ENCODE measurements at regions not wholly inside any gene's neighbourhood (a gene's known extent, or its start where the extent isn't known, plus 50 kb on each side); places are given as distances from the start of the nearest gene placed in this dataset.
"Not testable (repeated sequence)": the region's sequence is repeated elsewhere in the genome, so short reads cannot be mapped to it uniquely, and the experiment has no call there.

- in situ Hi-C loops (cut with MboI; ENCODE audit: low pct_unique_long_range_greater_than_20kb, low sequenced_read_pairs) = no loop called here
- no peak for DNase-seq
Observed at GRCh38 chr12:97767347-97767746, 304.7 kb downstream of the RMST start.

- DNase-seq = peak; percentile 14
- in situ Hi-C loops (cut with MboI; ENCODE audit: low pct_unique_long_range_greater_than_20kb, low sequenced_read_pairs) = no loop called here
Observed at GRCh38 chr12:97778111-97778510, 315.5 kb downstream of the RMST start.

- in situ Hi-C loops (cut with MboI; ENCODE audit: low pct_unique_long_range_greater_than_20kb, low sequenced_read_pairs) = no loop called here
- no peak for DNase-seq
Observed at GRCh38 chr12:97781342-97781741, 318.7 kb downstream of the RMST start.

GRCh38 chr12:97784904-97785303 is 322.3 kb downstream of the RMST start:
- in situ Hi-C loops (cut with MboI; ENCODE audit: low pct_unique_long_range_greater_than_20kb, low sequenced_read_pairs) = no loop called here
- no peak for DNase-seq

GRCh38 chr12:97790281-97790680 is 327.7 kb downstream of the RMST start:
- in situ Hi-C loops (cut with MboI; ENCODE audit: low pct_unique_long_range_greater_than_20kb, low sequenced_read_pairs) = no loop called here
- no peak for DNase-seq

GRCh38 chr12:97797473-97797872 is 334.9 kb downstream of the RMST start:
- DNase-seq = no peak
- in situ Hi-C loops (cut with MboI; ENCODE audit: low pct_unique_long_range_greater_than_20kb, low sequenced_read_pairs) = no loop called here

- in situ Hi-C loops (cut with MboI; ENCODE audit: low pct_unique_long_range_greater_than_20kb, low sequenced_read_pairs) = no loop called here
- no peak for DNase-seq
Observed at GRCh38 chr12:97800561-97800960, 338.0 kb downstream of the RMST start.

- in situ Hi-C loops (cut with MboI; ENCODE audit: low pct_unique_long_range_greater_than_20kb, low sequenced_read_pairs) = no loop called here
- DNase-seq = no peak
Observed at GRCh38 chr12:97801471-97802059, 339.0 kb downstream of the RMST start.

GRCh38 chr12:97805146-97805545 is 342.5 kb downstream of the RMST start:
- DNase-seq = no peak
- in situ Hi-C loops (cut with MboI; ENCODE audit: low pct_unique_long_range_greater_than_20kb, low sequenced_read_pairs) = no loop called here

- no peak for DNase-seq
- in situ Hi-C loops (cut with MboI; ENCODE audit: low pct_unique_long_range_greater_than_20kb, low sequenced_read_pairs) = no loop called here
Observed at GRCh38 chr12:97813301-97813700, 350.7 kb downstream of the RMST start.

GRCh38 chr12:97821806-97822205 is 359.2 kb downstream of the RMST start:
- in situ Hi-C loops (cut with MboI; ENCODE audit: low pct_unique_long_range_greater_than_20kb, low sequenced_read_pairs) = no loop called here
- DNase-seq = no peak

- DNase-seq = no peak
Observed at GRCh38 chr12:97835541-97835940, 372.9 kb downstream of the RMST start.

GRCh38 chr12:97837401-97837800 is 374.8 kb downstream of the RMST start:
- no peak for DNase-seq
- in situ Hi-C loops (cut with MboI; ENCODE audit: low pct_unique_long_range_greater_than_20kb, low sequenced_read_pairs) = no loop called here

More at GRCh38 chr12:97835541-97835940, 372.9 kb downstream of the RMST start:
- in situ Hi-C loops (cut with MboI; ENCODE audit: low pct_unique_long_range_greater_than_20kb, low sequenced_read_pairs) = no loop called here

- no peak for DNase-seq
- in situ Hi-C loops (cut with MboI; ENCODE audit: low pct_unique_long_range_greater_than_20kb, low sequenced_read_pairs) = no loop called here
Observed at GRCh38 chr12:97848051-97848450, 385.4 kb downstream of the RMST start.

GRCh38 chr12:97854477-97854876 is 391.9 kb downstream of the RMST start:
- in situ Hi-C loops (cut with MboI; ENCODE audit: low pct_unique_long_range_greater_than_20kb, low sequenced_read_pairs) = no loop called here
- no peak for DNase-seq

GRCh38 chr12:97862072-97862471 is 399.5 kb downstream of the RMST start:
- no peak for DNase-seq
- in situ Hi-C loops (cut with MboI; ENCODE audit: low pct_unique_long_range_greater_than_20kb, low sequenced_read_pairs) = no loop called here

GRCh38 chr12:97875064-97875463 is 412.5 kb downstream of the RMST start:
- DNase-seq = no peak
- in situ Hi-C loops (cut with MboI; ENCODE audit: low pct_unique_long_range_greater_than_20kb, low sequenced_read_pairs) = no loop called here

- in situ Hi-C loops (cut with MboI; ENCODE audit: low pct_unique_long_range_greater_than_20kb, low sequenced_read_pairs) = no loop called here
- DNase-seq = no peak
Observed at GRCh38 chr12:97876780-97877179, 414.2 kb downstream of the RMST start.

- in situ Hi-C loops (cut with MboI; ENCODE audit: low pct_unique_long_range_greater_than_20kb, low sequenced_read_pairs) = no loop called here
- no peak for DNase-seq
Observed at GRCh38 chr12:97877404-97877803, 414.8 kb downstream of the RMST start.

GRCh38 chr12:97886511-97887176 is 424.0 kb downstream of the RMST start:
- DNase-seq = no peak
- in situ Hi-C loops (cut with MboI; ENCODE audit: low pct_unique_long_range_greater_than_20kb, low sequenced_read_pairs) = no loop called here

- DNase-seq; in situ Hi-C loops (cut with MboI; ENCODE audit: low pct_unique_long_range_greater_than_20kb, low sequenced_read_pairs): not testable (repeated sequence)
Observed at GRCh38 chr12:97897881-97898280, 435.3 kb downstream of the RMST start.

All from KBM-7 (cell line).